Astrocyte of the spinal cord (primary cell): ENCODE measurements at regions not wholly inside any gene's neighbourhood (a gene's known extent, or its start where the extent isn't known, plus 50 kb on each side); places are given as distances from the start of the nearest gene placed in this dataset.

ENCODE experiments used
- DNase-seq: peaks from one replicate; pipeline ENCODE4 v3.0.0; 2011; ENCODE audit warnings: low read depth, low spot score
- H3K4me3 ChIP-seq: 2 replicates; pipeline ENCODE4 v1.5.1; 2011; ENCODE audit warnings: low read depth, mild to moderate bottlenecking, low read length, moderate library complexity
- CTCF ChIP-seq: IDR thresholded peaks from 2 replicates; pipeline ENCODE4 v1.5.1; 2012; ENCODE audit warnings: low read depth, mild to moderate bottlenecking, low read length, inconsistent platforms
- in situ Hi-C: cut with HindIII; loops from 2 replicates; pipeline ENCODE4 v1.10.0; 2017; ENCODE audit warnings: low sequenced_read_pairs

- in situ Hi-C loops = no loop called here
Measured at GRCh38 chr10:60495338-60496055, 105.8 kb upstream of the ANK3 start.

GRCh38 chr10:60494774-60495173 lies 105.1 kb upstream of the ANK3 start:
- no peak for DNase-seq
- in situ Hi-C loops = no loop called here

More at GRCh38 chr10:60495338-60496055, 105.8 kb upstream of the ANK3 start:
- TF ChIP-seq CTCF = peak; percentile 29
- peak; percentile 49 for DNase-seq
- no peak overlapping the region for H3K4me3 ChIP-seq

GRCh38 chr10:60491162-60491561 lies 101.5 kb upstream of the ANK3 start:
- DNase-seq = no peak
- no peak for TF ChIP-seq CTCF
- in situ Hi-C loops = no loop called here
- no peak overlapping the region for H3K4me3 ChIP-seq

More at GRCh38 chr10:60494774-60495173, 105.1 kb upstream of the ANK3 start:
- no peak overlapping the region for H3K4me3 ChIP-seq
- no peak for TF ChIP-seq CTCF

DNA sequence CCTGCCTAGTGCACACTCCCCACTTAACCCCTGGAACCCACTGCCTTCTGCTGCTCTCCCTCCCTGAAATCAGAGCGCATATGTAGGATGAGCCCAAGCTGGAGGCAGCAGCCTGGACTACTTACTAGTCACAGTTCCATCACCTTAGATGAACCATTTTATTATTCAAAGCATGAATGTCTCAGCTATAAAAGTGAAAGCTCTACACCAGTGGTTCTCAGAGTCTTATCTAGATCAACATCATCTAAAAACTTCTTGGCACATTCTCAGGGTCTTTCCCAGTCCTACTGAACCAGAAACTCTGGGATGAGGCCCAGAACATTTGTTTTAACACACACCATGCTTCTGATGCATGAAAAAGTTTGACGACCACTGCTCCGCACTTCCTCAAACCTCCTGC lies 100.3 kb upstream of the ANK3 start:
- in situ Hi-C loops = no loop called here
- H3K4me3 ChIP-seq = no peak overlapping the region
- no peak for TF ChIP-seq CTCF
- DNase-seq = peak; percentile 62

- no peak for DNase-seq
- no peak for TF ChIP-seq CTCF
- no peak overlapping the region for H3K4me3 ChIP-seq
- in situ Hi-C loops = no loop called here
Measured at GRCh38 chr10:60488111-60488669, 98.5 kb upstream of the ANK3 start.

- no peak for DNase-seq
- in situ Hi-C loops = no loop called here
- TF ChIP-seq CTCF = no peak
- no peak overlapping the region for H3K4me3 ChIP-seq
Measured at GRCh38 chr10:60487543-60487942, 97.9 kb upstream of the ANK3 start.
